Osteocyte (in vitro differentiated cells): ENCODE measurements at regions not wholly inside any gene's neighbourhood (a gene's known extent, or its start where the extent isn't known, plus 50 kb on each side); places are given as distances from the start of the nearest gene placed in this dataset.

ENCODE experiments used
- DNase-seq: peaks from one replicate; pipeline ENCODE4 v3.0.0; 2021; ENCODE audit warnings: mixed read lengths; ENCODE audit not compliant: unreplicated experiment; ENCODE audit errors: extremely low spot score
- H3K27ac Mint-ChIP-seq: one replicate; pipeline ENCODE4 v1.8.0; 2021; ENCODE audit warnings: mild to moderate bottlenecking, mixed read lengths; ENCODE audit not compliant: unreplicated experiment
- H3K27me3 Mint-ChIP-seq: one replicate; pipeline ENCODE4 v1.8.0; 2021; ENCODE audit warnings: mixed read lengths; ENCODE audit not compliant: unreplicated experiment
- H3K36me3 Mint-ChIP-seq: one replicate; pipeline ENCODE4 v1.8.0; 2021; ENCODE audit warnings: mixed read lengths; ENCODE audit not compliant: unreplicated experiment
- H3K4me1 Mint-ChIP-seq: one replicate; pipeline ENCODE4 v1.8.0; 2021; ENCODE audit warnings: mixed read lengths; ENCODE audit not compliant: unreplicated experiment
- H3K4me3 Mint-ChIP-seq: one replicate; pipeline ENCODE4 v1.8.0; 2021; ENCODE audit warnings: mild to moderate bottlenecking, moderate library complexity, mixed read lengths; ENCODE audit not compliant: unreplicated experiment
- H3K9me3 Mint-ChIP-seq: one replicate; pipeline ENCODE4 v1.8.0; 2021; ENCODE audit warnings: mixed read lengths; ENCODE audit not compliant: unreplicated experiment
- TF ChIP-seq, protein P1 (sequence below): fragments of 200-600 bp; sonication (generic); IDR thresholded peaks from 2 replicates; pipeline ENCODE4 v1.5.0; 2021; ENCODE audit warnings: antibody characterized with exemption, mild to moderate bottlenecking, moderate library complexity

GRCh38 chr10:95122736-95123135 is 53.4 kb upstream of the CYP2C8 start:
- DNase-seq = no peak
- no peaks in the 10 kb centered on the region for H3K36me3 Mint-ChIP-seq
- H3K27ac Mint-ChIP-seq = no peak overlapping the region
- H3K4me3 Mint-ChIP-seq = no peak overlapping the region
- TF ChIP-seq, protein P1, sequence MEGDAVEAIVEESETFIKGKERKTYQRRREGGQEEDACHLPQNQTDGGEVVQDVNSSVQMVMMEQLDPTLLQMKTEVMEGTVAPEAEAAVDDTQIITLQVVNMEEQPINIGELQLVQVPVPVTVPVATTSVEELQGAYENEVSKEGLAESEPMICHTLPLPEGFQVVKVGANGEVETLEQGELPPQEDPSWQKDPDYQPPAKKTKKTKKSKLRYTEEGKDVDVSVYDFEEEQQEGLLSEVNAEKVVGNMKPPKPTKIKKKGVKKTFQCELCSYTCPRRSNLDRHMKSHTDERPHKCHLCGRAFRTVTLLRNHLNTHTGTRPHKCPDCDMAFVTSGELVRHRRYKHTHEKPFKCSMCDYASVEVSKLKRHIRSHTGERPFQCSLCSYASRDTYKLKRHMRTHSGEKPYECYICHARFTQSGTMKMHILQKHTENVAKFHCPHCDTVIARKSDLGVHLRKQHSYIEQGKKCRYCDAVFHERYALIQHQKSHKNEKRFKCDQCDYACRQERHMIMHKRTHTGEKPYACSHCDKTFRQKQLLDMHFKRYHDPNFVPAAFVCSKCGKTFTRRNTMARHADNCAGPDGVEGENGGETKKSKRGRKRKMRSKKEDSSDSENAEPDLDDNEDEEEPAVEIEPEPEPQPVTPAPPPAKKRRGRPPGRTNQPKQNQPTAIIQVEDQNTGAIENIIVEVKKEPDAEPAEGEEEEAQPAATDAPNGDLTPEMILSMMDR = no peak
- H3K4me1 Mint-ChIP-seq = no peaks in the 10 kb centered on the region
- peaks cover 5% of the 10 kb centered on the region for H3K27me3 Mint-ChIP-seq
- peaks cover 7% of the 10 kb centered on the region for H3K9me3 Mint-ChIP-seq

GRCh38 chr10:95121904-95122303 is 52.6 kb upstream of the CYP2C8 start:
- TF ChIP-seq, protein P1 = no peak
- H3K4me3 Mint-ChIP-seq = no peak overlapping the region
- no peak for DNase-seq
- H3K4me1 Mint-ChIP-seq = no peaks in the 10 kb centered on the region
- H3K27ac Mint-ChIP-seq = no peak overlapping the region
- peaks cover 7% of the 10 kb centered on the region for H3K9me3 Mint-ChIP-seq
- peaks cover 2% of the 10 kb centered on the region for H3K27me3 Mint-ChIP-seq
- H3K36me3 Mint-ChIP-seq = no peaks in the 10 kb centered on the region
